Stimulated activated CD8-positive, alpha-beta memory T cell treated with anti-CD3 and anti-CD28 coated beads, Interleukin-4, amount 100 ng/mL, for 24 hours (primary cell): ENCODE measurements at regions not wholly inside any gene's neighbourhood (a gene's known extent, or its start where the extent isn't known, plus 50 kb on each side); places are given as distances from the start of the nearest gene placed in this dataset.

Experiments used
- DNase-seq: peaks from one replicate; pipeline ENCODE4 v3.0.0-alpha.2; 2020; ENCODE audit warnings: low read depth

DNA sequence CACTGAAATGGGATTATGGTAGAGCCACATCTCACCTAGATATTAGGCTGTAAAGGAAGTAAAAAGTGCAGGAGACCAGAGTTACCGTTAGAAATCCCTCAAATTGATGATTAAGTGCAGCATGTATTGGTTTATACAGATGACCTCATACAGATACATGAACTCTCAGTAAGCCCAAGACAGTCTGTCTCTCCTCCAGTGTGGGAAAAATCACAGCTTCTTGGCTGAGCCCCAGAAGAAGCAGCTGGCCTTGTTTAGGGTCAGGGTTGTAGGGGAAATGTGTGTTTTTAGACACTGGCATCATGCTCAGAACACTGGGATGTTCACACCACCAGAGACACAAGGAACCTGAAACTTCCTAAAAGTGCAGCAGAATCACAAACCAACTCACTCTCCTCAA, 135.9 kb downstream of the KATNIP start:
- no peak for DNase-seq

DNA sequence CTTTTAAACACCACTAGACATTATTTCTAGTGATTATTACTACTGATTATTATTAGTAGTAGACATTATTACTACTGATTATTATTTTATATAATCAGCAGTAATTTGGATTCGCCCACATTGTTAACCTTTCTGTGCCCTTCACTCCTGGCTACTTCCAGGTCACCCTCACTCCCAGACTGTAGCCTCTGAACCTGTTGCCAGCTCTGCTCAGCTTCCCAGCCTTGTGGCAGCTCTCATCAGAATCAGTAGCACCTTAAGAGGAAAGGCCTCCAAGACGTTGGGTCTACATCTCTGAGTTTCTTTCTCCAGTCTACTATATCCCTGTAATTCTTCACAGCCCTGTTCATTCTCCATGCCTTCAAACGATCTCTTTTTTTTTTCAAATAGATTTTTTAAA, 137.0 kb downstream of the KATNIP start:
- DNase-seq: no peak

DNA sequence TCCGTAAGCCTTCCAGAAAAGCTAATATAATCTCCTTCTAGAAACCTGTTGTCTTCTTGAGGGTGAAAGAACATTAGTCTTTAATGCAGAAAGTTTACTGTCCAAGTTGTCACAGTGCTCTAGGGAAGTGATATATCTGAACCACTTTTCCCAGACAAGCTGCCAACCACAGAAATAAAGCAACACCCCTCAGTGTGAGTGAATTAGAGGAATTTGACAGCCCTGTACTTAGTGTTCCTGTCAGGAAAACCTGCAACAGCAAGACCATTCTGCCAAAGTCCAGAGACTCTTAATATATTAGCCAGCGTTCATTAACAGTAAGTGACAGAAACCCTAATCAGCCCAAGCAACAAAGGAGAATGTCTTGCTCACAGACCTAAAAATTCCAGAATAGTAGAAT, 137.7 kb downstream of the KATNIP start:
- DNase-seq: no peak

DNA sequence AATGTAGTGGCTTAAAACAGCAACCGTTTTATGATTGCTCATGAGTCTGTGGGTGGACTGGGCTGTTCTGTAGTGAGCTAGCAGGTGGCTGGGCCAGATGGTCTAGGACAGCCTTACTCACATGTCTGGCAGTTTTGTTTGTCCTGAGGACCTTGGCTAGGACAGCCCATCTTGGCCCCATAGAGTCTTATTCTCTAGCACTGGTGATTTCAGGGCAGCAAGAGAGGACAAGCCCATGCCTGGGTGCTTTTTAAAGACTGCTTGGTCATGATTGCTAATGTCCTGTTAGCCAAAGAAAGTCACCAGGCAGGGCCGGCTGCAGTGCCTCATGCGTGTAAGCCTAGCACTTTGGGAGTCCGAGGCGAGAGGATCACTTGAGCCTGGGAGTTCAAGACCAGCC, 139.8 kb downstream of the KATNIP start:
- DNase-seq: no peak

DNA sequence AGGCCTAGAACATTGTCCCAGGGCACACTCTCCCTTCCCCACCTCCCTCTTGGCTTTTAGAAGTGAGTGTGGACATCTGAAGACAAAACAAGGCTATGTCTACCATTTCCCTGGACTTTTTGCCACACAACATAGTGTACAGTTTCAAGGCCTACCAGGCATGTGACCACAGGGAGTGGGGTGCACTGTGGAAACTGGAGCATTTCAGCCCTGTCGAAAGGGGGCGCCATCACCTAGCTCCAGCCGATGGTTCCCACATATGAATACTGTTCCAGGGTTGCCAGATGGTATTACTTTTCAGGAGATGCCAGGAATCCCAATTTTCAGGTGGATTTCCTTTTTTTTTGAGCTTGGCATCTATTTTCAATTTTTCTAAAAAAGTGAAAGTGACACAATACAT, 140.7 kb downstream of the KATNIP start:
- peak; percentile 1 for DNase-seq

DNA sequence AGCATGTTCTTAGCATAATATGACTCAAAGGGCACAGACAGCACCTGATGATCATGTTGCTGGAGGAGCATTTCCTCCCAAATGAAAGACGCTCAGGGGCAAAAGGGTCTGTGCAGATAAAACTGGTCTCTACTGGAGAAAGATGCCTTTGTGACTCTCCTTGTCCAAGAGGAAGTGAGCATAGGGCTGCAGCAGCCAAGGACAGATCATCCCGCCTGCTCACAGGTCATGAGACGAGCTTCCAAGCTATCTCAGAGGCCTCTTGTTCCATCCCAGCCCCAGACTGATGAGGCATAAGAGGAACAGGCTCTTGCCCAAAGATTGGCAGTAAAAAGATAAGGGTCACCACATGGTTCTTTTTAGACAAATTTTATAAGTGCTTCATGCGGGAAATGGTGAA, 141.8 kb downstream of the KATNIP start:
- DNase-seq: no peak

DNA sequence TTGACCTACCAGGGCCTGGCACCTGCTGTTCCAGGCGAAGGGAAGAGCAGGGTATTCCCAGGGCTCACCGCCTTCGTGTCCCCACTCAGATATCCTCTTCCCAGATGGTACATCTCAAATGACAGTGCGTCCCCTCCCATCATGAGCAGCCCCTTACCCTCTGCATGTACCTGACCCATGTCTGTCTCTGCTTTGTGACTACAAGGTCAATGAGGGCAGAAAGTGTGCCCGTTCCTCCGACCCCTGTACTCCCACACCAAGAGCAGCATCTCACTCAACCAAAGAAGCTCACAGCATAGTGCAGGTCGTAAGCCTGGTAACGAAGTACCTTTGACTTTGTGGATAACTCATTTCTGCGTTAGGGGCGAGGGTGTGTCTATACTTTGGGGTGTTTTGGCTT, 142.6 kb downstream of the KATNIP start:
- DNase-seq: no peak

DNA sequence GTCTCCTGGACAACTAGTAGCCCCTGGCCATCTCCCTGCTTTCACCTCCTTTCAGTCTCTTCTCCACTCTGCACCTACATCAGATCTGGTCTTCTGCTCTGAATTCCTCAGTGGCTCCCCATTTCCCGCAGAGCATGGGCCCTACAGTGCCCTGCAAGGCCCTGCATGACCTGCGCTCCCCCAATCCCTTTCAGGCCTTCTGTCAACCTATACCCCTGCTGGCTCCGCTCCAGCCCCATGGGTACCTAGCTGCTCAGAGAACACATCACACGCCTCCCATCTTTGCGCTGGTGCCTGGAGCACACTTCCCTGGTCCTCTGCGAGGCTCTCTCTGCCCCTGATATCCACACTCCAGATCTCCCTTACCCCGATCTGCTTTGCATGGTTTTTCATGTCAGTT, 145.2 kb downstream of the KATNIP start:
- DNase-seq: no peak

DNA sequence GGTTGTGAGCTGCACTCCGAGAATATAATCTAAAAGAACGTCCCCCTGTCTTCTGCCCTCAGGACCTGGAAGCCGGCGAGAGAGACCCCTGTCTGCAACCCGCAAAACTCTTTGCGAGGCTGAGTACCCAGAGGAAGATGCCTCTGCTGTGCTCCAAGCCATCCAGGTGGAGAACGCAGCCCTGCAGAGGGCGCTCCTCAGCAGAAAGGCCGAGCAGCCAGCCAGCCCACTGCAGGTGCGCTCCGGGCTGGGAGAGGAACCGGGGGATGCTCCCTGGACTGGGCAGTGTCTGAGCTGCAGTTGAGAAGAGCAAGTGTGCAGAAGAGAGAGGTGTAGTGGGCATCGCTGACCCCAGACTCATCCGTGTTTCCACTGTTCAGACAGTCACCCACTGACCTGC, 148.3 kb downstream of the KATNIP start:
- DNase-seq: no peak

DNA sequence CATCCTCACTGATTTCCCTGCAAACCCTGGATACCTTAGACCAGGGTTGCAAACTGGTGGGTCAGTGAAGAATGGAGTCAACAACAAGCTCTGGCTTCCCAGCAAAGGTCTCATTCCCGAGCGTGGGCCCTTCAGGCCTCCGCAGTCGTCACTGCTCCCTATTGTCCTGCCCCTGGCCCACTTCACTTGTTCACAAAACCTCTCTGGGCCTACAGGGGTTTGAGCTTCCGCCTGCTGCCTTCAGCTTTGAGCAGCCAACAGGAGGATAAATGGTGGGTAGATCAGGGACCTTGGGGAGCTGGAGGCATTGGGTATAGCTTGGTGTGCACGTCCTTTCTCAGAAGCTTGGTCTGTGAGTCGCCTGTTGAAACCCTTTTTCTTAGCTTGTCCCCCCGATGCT, 148.8 kb downstream of the KATNIP start:
- no peak for DNase-seq

DNA sequence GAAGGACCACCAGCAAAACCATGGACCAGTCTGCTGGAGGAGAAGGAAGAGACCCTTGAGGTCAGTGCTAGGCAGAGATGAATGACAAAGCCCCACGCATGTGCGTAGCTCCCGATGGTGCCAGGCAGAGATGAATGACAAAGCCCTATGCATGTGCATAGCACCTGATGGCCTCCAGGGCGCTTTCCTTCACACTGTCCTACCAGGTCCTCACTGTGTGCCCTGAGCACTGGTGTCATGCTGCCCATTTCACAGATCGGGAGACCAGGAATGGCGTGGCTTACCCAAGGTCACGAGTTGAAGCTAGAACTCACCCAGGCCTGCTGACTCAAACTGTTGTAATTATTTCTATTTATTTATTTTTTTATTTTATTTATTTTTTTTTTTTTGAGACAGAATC, 149.6 kb downstream of the KATNIP start:
- no peak for DNase-seq

DNA sequence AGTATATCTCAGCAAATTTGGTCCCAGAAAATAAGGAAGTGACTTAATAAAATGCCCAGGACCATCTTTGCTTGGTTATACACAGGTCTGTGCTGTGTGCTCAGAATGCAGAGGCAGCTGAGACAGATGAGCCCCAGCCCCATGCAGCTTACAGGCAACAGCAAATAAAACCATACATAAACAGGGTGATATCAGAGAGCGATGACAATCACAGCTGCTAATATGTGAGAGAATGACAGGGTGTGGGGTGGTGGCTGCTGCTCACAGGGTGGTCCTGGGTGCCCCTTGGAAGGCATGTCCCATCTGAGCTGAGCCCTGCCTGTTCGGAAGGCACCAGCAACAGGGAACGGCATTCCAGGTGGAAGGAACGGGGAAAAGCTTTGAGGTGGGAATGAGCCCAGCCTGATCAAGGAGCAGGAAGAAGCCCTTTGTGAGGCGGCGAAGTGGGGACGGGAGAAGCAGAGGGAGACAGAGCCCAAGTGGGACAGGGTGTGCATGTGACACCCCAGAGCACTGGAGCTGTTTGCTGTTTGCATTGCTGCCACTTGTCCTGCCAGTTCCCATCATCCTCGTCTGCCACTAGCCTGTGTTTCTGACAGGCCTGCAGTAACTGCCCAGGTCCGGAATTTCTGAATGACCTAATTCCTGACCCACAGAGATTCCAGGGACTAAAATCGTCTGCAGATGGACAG, 150.5 kb downstream of the KATNIP start:
- DNase-seq: no peak

DNA sequence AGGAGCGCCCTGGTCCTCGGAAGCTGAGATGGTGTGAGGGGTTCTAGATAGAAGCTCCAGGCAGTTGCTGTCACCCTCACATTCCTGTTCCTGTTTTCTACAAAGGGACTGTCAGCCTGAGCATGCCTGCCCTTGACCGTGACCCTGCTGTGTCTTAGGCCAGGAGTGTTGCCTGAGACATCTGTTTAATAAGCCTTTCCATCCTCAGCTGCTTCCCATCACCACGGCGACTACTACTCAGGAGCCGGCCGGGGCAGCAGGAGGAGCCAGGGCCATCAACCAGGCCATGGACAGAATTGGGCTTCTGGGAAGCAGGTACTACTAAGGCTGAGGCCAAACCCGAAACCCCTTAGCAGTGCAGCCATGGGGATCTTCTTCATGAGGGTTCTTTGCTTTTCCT, 151.4 kb downstream of the KATNIP start:
- DNase-seq: no peak

DNA sequence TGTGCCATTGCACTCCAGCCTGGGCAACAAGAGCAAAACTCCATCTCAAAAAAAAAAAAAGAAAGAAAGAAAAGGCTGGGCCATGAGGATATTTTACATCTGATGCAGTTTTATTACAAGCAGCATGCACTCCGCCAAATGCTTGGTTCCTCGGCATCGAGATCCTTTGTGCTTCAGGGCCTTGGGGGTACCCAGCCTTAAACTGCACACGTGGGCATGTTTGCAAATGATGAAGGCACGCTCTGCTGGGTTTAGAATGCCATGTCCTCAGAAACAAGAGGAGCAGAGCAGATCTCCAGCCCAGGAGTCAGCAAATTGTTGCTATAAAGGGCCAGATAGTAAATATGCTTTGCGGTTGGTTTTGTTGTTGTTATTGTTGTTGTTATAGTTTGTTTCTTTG, 153.2 kb downstream of the KATNIP start:
- no peak for DNase-seq

DNA sequence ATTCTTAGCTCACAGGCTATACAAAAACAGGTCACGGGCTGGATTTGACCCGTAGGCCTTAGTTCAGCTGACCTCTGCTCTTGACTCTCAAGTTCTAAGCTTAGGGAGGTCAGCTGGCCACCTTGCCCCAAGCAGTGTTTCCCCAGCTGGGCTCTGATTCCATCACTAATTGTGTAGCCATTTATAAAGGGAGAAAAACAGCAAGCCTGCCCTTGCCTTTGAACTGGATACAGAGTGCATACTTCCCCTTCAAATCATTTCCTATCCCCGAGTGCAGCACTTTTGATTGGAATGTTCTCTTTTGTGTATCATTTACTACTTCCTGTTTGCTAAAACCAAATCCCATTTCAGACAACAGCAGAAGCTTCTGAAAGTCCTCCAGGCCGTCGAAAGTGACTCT, 153.6 kb downstream of the KATNIP start:
- no peak for DNase-seq

DNA sequence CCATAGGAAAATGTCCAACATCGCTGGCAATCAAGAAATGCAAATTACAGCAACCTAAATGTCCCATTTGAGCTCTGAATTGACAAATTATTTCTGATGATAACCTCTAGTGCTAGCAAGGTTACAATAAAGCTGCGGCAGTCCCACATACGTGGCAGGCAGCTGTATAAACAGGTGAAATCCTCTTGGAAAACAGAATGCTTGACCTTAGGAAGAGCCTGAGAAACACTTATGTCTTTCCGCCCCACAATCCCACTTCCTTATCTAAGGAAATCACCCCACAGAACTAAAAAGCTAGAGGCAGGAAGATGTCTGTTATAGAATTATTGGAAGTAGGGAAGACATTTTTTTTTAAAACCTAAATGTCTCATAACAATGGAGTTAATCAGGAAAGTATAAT, 154.3 kb downstream of the KATNIP start:
- DNase-seq: no peak

DNA sequence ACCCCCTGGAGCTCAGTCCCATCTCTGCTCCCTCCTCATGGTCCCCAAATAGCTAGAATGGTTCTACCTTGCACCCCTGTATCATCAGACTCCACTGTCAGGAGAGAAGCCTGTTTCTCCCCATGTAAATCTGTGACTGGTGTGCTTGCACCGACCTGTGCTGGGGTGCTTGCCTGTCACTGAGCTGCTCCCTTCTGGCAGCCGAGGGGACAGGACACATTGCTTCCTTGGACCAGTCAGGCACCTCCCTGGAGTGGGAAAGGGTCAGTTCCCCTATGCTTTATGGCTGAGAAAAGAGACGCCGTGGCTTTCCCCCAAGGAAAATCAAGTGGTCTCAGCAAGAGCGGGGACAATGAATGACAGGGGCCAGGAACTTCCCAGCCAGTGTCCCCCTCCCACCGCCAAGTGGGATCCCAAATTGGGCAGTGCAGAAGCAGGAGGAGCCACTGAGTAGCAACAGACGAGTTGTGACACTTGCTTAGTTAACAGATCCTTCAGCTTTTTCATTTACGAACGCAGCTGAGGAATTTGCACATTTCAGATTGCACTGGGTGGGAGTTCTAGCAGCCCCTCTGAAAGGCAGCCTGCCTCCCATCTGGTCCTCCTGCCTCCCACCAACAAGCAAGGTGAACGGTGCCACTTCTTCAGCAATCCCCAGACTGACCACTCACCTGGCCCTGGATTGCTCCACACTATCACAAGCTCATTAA, 156.4 kb downstream of the KATNIP start:
- DNase-seq: no peak

DNA sequence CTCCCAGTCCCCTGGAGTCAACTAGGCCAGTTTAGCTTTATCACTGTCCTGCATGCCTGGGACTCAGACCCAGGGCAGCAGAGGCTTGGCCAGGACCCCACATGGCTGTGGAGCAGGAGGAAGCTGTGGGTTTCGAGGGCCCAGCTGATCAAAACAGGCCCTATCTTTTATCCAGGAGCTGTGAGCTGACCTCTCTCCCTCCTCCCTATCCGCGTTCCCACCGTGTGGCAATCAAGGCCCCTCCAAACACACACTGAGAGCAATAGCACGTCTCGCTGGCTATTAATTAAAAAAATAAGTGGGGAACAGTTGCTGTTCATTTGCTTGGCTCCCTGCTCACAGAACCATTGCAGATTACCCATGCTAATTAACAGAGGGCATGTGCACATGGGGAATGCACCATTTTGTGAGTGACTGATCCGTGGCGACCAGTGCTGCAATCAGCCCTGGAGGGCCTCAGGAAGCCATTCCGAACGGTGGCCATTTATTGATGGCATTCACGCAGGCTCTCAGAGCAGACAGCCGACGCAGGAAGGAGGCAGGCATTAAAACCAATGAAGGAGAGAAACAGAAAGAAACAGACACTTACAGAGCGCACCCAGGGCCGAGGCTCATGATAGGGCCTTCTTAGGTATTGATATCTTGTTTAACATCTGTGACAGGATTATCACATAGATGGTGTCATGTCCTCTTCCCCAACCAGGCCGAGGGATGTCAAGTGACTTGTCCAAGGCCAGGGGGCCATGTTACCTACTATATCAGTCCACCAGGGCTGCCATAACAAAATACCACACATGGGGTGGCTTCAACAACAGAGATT, 157.1 kb downstream of the KATNIP start:
- DNase-seq: no peak

DNA sequence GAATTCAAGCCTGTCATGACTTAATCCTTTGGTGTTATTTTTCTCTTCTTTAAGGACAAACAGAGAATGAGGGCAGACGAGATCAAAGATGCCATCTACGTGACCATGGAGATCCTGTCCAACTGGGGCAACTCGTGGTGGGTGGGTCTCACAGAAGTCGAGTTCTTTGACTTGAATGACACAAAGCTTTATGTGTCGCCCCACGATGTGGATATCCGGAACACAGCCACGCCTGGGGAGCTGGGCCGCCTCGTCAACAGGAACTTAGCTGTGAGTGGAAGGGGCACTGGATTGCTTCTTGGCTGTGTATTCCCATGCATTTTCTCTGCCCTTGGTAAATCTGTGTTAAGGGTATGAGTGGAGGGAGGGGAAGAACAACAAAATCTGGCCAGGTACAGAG, 158.7 kb downstream of the KATNIP start:
- DNase-seq: no peak

DNA sequence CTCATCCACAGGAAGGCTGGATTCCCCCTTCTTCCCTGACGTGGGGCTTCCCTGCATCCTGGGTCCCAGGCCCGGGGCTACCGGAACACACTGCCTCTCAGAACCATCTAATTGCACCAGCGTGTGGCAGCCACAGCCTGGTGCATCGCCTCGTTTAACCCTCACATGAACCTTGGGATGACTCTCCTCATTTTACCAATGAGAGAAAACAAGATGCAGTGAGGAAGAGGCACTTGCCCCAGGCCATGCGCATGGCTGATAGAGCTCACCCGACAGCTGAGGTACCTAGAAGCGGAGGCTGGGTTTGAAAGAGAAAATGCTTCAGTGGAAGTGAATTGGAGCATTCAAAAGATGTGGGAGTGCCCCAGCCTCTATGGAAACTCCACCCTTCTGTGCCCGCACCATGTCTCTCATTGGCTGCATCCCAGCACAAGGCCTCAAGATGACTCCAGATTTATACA, 162.3 kb downstream of the KATNIP start:
- DNase-seq: no peak

DNA sequence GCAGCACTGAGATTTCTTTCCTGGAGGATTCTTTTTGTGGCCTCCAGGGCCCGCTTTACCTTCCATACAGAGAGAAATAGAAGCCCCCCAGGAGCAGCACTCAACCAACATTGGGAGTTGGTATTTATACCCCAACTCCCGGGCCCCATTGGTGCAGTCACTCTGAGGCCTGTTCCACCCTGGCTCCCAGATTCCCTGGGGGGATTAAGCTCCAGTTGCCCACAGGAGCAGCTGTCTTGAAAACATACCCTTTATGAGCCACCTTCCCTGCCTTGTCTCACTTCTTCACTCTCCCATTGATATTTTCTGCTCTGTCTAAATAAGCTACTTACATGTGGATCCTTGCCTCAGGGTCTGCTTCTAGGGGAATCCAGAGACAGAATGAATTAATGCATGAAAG, 167.8 kb downstream of the KATNIP start:
- no peak for DNase-seq

DNA sequence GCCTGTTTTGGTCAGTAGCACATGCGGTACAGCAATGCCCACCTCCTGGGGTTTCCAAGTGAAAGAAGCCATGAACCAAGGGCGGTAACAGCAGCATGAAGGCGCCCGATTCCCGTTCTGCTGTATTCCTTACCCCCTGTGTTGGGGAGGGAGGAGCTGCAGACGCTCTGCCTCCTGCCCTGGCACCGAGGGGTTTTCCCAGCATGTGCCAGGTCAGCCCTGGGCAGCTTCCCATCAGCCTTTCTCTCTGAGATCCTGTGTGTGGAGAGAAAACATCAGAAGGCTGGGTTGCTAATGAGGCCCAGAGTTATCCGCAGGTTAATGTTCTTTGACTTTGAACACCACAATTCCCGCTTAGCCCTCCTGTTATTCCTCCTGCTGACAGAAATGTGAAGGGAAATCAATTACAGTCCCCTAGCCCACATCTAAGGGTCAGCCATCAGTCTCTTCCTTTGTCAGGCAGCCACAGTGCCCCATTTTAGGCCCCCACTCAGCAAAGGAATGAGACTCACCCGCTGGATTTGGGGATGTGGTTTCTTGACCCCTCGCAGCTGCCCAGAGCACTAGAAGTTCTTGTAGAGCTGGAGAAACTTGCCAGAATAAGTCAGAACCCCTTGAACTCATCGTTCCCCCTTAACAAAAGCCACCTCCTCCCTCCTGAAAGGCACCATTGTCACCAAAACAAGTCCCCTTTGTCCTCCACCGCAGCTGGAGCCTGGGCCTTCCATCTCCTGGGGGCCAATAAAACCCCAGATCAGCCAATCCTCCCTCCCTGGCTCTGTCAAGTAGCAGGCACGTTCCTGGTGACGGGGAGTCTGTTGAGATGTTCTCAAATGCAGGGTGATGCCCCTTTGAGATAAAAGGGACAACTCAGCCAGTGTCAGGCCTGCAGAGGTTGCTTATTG, 168.5 kb downstream of the KATNIP start:
- DNase-seq: no peak
